ENCODE measurements at regions not wholly inside any gene's neighbourhood (a gene's known extent, or its start where the extent isn't known, plus 50 kb on each side); places are given as distances from the start of the nearest gene placed in this dataset.

- TF ChIP-seq FOSL1 (CRISPR knock-in tag; IDR thresholded peaks at IDR 0.05; ENCODE audit: borderline replicate concordance) (no peak; the same call in 1 of the 2 replicates), ZFP91 (CRISPR knock-in tag; IDR thresholded peaks at IDR 0.05; ENCODE audit: borderline replicate concordance) (peak; percentile 90), KDM3A (CRISPR knock-in tag; IDR thresholded peaks at IDR 0.05; ENCODE audit: low read depth) (peak; percentile 82; the same call in 1 of the 2 replicates), IRF1 (CRISPR knock-in tag; IDR thresholded peaks at IDR 0.05; ENCODE audit: low read depth) (no peak), KDM4B (CRISPR knock-in tag; IDR thresholded peaks at IDR 0.05) (peak; percentile 56; the same call in 1 of the 2 replicates), KLF9 (CRISPR knock-in tag; IDR thresholded peaks at IDR 0.05; ENCODE audit: low read depth) (peak; percentile 22; the same call in 1 of the 2 replicates), ARNT (IDR thresholded peaks at IDR 0.05) (no peak), ZNF704 (CRISPR knock-in tag; IDR thresholded peaks at IDR 0.05; ENCODE audit: borderline replicate concordance) (no peak; the same call in 1 of the 2 replicates), WIZ (CRISPR knock-in tag; IDR thresholded peaks at IDR 0.05) (no peak), SOX5 (CRISPR knock-in tag; IDR thresholded peaks at IDR 0.05; ENCODE audit: borderline replicate concordance) (peak; percentile 78), MTA1 (CRISPR knock-in tag; IDR thresholded peaks at IDR 0.05; ENCODE audit: borderline replicate concordance) (peak; percentile 96), RNF2 (conservative IDR thresholded peaks at IDR 0.05; ENCODE audit: low read depth) (no peak), DNMT3B (CRISPR knock-in tag; conservative IDR thresholded peaks at IDR 0.05) (no peak), ZBTB40 (IDR thresholded peaks at IDR 0.05) (no peak), ZBTB40 (CRISPR knock-in tag; IDR thresholded peaks at IDR 0.05) (peak; percentile 44; the same call in 1 of the 2 replicates), ZNF720 (CRISPR knock-in tag; IDR thresholded peaks at IDR 0.05) (peak; percentile 74; the same call in 1 of the 2 replicates), NR1H2 (CRISPR knock-in tag; IDR thresholded peaks at IDR 0.05; ENCODE audit: borderline replicate concordance, low read depth) (0 out of 2 replicates have a peak, but pooled peaks have one; percentile 92)
These were observed 91.6 kb downstream of the RHOB start (continued) for GRCh38 chr2:20538308-20539132.

Data from HepG2 (cell line).